ENCODE measurements at regions not wholly inside any gene's neighbourhood (a gene's known extent, or its start where the extent isn't known, plus 50 kb on each side); places are given as distances from the start of the nearest gene placed in this dataset.

DNA sequence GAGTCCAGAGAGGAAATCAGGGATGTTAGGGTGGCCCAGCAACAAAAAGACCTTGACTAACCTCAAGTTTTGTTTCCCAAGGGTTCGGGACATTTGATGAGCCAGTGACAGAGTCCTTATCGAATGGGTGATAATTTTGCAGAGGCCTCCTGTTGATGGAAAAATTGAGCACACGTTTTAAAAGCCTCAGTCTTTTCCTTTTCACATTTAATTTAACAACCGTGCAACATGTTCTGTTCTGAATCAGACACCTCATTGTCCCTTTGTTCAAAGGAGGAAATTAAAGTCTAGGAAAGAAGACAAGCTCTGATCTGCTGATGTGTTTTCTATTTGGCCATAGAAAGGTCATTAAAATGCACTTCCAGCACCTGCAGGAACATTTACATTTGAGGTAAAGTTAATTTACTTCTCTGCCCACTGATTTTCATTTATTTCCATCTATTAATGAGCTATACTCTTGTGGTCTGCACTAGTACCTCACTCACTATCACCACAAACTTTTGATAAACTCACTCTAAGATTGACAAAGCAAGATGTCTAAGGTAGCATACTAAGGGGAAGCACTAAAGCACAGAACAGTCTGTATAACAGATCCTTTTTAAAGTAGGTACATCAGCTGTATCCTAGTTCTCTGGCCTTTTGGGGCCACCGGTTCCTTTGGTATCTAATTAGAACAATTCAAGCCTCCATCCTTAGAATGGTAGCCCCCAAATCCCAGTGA lies 147.0 kb downstream of the RPAP3 start:
- DNase-seq, result no peak

DNA sequence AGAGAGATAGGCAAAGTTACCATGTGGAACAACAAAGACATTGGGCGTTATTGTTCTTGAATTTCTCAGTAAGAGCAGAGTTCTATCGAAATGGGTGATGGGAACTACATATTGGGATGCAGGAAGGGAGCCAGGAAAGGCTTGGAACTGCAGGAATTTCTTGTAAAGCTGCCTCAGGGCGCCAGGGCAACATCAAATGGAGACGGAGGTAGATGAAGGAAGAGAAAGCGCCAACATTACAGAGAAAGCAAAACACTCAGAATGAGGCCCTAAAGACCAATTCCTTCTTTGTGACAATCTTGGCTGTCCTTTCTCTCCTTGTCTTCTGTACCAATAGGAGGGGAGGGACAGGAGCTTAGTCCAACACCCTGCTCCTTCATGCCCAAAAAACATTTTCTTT lies 148.4 kb downstream of the RPAP3 start:
- DNase-seq, result no peak

DNA sequence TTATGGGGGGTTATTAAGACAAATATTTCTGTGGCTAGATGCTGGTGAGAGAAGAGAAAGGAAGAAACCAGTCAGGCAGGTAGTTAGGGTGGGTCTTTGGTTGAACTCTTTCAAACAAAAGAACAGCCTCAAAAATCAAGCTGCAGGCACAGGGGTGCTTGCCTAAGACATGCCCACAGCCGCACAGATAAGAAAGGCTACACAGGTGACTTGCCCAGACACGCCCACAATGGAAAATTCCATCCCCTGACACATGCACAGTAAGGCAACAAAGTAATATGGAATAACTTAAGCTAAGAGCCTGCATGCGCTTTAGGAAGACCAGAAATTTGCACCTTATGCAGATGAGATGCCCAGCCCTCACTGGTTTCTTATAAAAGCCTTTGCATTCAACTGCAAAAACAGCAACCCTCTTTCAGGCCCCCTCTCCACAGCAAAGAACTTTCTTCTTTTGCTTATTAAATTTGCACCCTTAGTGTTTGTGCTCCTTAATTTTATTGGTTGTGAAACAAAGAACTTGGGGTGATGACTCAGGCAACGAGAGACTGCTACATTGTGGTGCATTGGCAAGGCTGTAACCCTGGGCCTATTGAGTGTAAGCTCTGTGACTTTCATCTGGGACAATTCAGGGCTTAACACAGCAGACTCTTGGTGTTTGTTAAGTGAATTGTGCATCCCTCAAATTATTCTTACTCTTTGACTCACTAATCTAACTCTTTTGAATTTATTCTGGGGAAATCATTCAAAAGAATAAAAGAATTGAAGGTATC lies 149.4 kb downstream of the RPAP3 start:
- DNase-seq, result no peak

DNA sequence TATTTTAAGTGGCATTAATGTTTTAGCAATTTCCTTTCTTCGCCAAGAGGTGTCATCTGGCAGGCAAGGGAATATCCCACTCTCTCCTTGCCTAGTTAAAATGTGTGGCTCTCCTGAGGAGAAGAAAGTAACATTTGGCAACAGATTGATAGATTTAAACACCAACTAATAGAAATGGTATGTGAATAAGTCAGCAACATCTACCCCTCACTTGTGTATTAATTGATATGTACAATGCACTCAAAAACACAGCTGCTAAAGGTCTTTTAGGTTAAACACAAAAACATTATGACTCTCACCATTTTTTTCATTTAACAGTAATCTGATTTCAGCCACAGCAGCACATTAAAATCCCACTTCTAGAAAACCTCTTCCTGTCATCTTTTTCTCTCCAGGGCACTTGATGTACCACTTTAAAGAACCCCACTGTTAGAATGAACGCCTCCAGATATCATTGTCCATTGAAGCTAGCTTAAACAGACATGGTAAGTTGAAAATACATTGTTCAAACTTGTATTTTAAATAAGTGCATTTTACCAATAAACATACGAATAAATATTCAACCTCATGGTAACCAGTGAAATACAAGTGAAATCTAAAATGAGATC lies 151.7 kb downstream of the RPAP3 start:
- no peak for DNase-seq

DNA sequence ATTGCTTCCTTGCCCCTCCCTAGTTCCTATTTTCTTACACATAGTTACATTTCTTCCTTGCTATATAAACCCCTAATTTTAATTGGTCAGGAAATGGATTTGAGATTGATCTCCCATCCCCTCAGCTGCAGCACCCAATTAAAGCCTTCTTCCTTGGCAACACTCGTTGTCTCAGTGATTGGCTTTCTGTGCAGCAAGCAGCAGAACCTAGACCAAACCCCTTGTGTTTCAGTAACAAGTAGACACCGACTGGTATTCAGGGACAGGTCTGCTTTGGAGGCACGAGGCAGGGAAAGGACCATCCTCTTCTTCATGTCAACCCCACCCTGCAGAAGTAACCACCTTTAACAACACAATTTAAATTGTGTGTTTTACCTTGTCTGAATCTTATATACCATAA lies 152.6 kb downstream of the RPAP3 start:
- DNase-seq, result no peak

DNA sequence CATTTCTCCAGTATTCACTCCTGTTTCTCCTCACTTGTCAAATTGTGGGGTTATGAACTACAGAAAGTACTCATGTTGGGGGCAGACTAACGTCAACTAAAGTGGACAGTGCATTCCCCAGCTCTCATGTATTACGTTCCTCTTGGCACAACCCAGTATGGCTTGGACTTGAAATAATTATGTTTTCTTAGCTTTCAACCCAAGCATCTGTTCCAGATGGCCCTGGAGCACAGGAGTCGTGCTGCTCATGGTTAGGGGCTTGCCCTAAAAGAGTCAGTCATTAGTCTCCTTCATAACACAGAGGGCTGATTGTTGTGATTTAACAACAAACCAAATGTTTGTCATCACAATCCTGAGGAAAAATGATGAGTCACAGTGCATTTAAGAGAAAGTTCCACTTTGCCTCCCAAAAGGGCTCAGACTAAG lies 154.4 kb downstream of the RPAP3 start:
- DNase-seq, result no peak

DNA sequence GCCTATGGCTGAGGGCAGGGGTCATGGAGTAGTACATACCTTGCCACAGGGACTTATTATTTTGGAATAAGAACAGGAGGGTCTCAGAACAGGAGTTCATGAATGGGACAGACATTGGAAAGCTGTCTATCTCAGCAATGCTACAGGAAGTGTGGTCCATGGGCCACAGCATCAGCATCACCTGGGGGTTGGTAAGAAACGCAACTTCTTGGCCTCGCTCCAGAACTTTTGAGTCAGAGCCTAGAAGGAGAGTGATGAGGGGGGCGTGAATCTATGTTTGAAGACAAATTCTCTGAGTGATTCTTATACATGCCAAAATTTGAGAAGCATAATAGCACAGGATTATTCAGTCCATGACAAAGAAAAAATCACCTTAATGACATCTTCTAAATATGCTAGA lies 156.6 kb downstream of the RPAP3 start:
- DNase-seq, result no peak

DNA sequence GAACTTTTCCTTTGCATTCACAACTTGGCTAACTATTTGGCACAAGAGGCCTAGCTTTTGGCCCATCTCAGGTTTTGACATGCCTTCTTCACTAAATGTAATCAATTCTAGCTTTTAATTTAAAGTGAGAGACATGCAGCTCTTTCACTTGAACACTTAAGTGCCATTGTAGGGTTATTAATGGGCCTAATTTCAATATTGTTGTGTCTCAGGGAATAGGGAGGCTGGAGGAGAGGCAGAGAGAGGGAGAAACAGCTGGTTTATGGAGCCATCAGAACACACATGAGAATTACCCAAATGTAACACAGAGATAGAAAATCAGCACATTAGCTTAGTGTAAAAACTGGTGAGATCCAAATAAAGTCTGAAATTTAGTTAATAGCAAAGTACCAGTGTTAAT lies 157.4 kb downstream of the RPAP3 start:
- no peak for DNase-seq

DNA sequence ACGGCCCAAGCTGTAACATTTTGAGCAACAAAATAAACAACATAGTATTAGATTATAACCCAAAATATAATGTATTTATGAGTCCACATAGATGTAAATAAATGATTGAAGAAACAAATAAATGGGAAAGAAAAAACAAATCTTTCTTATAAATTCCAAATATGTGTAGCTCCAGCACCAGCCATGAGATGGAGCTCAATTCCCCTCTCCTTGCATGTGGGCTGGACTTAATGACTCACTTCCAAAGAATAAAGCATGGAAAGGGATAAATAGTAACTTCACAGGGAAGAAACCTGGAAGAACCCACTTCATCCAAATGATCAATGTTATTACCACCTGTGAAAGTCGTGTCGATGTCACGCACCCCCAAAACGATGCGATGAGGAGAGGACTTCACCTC lies 158.8 kb downstream of the RPAP3 start:
- DNase-seq, result no peak

DNA sequence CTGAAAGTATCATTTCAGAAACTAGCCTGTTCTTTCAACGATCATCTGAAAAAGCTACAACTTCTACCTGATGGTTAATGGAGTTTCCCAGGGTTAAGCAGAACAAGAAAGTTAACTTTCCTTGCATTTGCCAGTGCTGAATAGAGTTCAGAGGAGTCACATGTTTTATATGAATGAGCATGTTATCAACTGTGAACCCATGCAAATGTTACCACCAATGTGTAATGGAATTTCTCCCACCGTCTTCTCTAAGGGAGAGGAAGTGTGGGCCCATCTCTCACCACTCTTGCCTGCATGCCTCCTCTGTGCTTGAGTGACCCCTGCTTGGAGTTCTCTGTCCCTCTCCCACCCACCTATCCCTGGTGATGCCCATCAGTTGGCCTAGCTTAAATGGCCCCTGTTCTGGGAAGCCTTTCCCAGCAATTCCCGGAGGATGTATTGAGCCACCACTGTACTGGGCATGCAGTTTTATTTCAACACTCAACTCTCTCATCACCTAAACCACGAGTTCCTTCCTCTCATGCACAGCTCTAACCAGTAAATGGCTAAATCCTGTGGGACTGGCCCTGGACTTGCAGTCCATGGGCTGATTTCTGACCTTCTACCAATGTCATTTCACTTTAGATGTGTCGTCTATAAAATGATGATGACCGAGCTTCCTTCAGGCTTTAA lies 159.8 kb downstream of the RPAP3 start:
- no peak for DNase-seq

DNA sequence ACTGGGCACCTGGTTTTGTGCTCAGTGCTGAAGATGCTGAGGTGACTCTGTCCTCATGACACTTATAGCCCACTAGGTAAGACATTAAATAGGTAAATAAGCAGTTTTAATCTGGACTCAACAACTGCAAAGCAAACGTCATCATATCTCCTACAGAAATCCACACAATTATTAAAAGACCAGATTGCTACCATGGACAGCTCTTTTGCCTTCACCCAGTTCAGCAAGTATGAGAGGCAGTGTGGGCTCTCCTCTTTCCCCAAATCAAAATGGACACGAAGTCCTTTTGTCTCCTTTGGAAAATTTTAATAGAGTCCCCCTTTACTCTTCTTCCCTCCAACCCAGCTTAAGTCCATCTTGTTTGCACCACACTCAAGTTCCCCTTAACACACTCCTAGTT lies 171.1 kb downstream of the RPAP3 start:
- DNase-seq, result no peak

DNA sequence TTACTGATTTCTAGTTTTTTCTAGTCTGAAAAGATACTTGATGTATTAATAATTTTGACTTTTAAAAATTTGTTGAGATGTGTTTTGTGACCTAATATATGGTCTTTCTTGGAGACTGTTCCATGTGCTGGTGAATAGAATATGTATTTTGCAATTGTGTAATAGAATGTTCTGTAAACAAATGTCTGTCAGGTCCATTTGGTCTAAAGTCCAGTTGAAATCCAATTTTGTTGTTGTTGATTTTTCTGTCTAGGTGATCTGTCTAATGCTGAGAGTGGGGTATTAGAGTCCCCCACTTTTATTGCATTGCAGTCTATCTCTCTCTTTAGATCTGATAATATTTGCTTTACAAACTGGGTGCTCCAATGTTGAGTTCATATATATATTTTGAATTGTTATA lies 175.8 kb downstream of the RPAP3 start:
- no peak for DNase-seq

DNA sequence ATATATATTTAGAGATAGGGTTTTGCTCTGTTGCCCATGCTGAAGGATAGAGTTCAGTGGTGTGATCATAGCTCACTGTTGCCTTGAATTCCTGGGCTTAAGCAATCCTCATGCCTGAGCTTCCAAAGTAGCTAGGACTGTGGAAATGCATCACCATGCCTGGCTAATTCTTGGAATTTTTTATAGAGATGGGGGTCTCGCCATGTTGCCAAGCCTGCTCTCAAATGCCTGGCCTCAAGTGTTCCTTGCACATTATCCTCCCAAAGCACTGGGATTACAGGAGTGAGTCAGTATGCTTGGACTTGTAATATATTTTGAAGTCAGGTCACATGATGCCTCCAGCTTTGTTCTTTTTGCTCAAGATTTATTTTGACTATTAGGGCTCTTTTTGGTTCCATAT lies 178.0 kb downstream of the RPAP3 start:
- DNase-seq, result no peak

DNA sequence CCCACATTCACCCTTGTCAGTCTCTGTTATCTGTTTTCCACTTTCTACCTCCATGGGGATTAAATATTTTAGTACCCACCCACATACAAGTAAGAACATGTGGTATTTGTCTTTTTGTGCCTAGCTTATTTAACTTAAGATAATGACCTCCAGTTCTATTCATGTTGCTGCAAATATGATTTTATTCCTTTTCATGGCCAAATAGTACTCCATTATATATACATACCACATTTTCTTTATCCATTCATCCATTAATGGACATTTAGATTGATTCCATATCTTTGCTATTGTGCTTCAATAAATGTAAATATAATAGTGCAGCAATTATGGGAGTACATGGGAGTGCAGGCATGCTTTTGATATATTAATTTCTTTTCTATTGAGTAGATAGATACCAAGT lies 185.8 kb downstream of the RPAP3 start:
- DNase-seq, result no peak

DNA sequence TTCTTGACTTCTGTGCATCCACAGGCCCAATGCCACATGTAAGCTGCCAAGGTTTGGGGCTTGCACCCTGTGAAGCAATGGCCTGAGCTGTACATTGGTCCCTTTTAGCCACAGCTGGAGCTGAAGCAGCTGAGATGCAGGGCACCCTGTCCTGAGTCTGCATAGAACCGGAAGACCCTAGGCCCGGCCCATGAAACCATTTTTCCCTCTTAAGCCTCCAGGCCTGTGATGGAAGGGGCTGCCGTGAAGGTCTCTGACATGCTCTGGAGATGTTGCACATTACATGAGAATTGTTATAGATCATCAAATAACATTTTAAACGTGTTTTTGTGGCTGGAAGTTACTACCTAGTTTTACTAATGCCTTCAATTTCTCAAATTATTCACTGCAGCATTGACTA lies 188.7 kb downstream of the RPAP3 start:
- DNase-seq, result no peak

DNA sequence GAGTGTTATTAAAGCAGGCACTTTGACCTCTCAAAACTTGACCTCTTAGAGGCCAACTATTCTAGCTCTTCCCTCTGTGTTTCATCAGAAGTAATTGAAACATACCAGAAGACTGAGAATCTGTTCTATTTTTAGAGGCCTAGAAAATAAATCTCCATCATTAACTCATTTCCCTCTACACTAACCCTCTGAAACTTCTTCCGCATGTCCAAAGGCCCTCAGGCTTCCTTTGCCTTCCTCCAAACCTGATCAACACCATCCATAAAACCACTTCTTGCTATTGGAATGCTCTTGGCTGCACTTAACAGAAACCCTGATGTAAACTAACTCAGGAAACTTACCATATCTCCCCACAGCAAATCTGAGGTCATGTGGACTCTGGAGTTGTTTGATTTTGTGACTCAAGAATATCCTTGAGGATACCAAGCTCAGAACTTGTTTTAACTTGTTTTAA lies 196.4 kb downstream of the RPAP3 start:
- no peak for DNase-seq

DNA sequence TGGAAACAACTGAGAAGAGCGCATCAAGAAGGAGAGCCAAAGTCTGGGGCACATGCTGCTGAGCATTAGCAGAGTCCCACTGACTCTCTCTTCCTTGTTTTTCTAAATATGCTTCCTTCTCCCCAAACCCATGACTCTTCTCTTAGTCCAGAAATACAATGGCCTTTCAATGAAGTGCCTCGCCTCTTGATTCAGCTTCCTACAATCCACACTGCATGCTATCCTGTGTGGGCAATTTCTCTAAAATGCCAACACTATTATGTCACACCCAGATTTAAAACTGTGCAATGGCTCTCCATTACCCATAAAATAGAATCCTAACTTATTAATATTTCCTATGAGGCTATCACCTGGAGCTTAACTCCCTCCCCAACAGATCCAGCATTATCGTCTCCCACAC lies 198.6 kb downstream of the RPAP3 start:
- no peak for DNase-seq

DNA sequence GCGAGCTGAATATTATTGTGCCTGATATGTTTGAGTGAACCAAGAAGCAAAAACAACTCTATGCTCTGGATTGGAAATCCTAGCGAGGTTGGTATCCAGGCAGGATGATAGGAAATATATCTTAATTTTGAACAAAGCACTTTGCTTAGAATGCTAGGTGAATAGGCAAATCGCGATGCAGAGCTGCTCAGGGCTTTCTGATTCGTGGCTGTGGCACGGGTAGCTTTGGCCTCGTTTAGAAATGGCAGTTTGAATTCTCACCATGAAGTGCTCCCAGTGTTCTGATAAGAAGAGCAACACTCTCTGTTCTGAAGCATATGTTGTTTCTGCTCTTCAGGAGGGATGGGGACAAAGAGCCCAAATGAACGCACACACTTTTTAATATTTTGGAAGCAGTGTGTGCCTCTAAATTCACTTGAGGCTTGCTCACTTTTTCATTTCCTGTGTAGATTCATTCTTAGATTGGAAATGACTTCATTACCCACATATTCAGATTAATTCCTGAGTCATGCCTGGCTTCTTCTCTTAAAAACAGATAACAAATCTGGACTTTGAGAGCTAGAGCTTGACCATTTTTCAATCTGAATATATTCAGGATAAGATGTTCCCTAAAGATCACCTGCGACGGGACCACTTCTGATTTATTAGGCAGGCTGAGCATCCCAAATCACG lies 200.9 kb downstream of the RPAP3 start:
- no peak for DNase-seq

DNA sequence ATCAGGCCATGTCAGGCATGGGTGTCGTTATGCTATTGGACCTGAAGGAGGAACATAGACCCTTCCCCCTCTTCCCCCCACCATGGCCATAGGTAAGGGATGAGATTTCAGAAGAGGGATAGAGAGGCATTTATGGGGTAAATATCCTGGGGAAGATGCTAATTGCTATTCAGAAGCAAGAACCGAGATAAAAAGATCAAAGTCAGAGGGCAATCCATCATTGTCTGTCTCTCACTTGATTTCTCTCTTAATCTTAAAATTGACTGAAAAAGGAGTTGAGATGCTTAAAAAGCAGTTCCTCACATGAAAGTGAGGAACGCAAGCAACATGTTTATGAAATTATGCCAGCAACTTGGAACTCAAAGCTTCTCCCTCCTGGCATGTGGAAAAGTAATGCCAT lies 212.0 kb downstream of the RPAP3 start:
- no peak for DNase-seq

DNA sequence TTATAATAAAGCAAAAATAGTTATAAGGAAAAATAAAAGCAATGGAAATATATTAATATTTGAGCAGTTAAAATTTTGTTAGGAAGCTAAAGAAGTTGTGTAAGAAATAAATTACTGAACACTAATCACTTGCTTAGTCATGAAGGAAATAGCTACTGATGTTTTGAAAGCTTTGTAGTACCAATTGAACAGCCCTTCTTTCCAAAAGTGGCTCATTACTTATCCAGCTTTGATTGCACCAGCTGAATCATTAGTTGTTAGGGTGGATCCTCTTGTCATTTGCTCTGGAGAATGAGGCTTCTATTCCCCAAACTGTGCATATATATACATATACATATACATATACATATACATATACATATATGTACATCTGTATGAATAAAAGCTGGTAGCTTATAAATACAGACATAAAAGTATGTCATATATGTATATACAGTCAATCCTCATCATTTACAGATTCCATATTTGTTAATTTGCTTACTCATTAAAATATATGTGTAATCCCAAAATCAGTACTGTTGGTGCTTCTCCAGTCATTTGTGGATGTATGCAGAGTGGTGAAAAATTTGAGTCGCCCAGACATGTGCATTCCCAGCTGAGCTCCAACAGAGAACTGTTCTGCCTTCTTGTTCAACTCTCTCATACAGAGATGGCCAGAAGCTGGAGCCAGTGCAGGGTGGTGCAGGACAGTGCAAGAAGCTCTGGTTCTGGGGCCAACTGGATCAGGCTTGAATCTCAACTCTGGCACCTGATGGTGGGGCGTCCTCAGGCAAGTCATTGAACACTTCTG lies 214.1 kb downstream of the RPAP3 start:
- DNase-seq, result no peak

DNA sequence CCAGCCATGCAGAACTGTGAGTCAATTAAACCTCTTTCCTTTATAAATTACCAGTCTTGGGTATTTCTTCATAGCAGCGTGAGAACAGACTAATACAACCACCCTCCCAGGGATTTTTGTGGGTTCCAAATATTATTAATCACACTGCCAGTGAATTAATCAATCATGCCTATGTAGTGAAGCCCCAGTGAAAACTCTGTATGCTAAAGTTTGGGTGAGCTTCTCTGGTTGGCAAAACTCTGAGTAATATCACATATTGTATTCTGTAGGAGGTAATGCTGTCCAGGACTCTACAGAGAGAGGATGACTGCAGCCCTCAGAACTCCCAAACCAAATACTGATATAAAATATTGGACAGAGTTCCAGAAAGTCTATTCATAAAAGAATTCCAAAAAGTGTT lies 216.9 kb downstream of the RPAP3 start:
- no peak for DNase-seq

DNA sequence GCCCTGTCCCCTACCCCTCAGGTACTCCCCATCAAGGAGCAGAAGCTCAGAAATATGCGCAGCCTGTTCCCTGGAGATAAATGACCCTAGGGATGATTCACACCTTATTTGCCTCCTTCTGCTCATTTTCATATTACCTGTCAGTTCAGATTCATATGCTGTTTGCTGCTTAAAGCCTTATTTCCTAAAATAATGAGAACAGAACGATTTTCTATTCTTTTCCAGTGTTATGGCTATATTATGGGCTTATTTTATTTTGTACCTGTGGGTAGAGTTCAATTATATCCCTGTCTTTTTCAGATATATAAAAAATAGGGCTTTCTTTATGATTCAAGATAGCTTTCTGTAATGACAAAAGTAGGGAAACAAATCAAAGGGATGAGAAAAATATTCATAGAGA lies 224.8 kb downstream of the RPAP3 start:
- DNase-seq, result no peak

All from inflammatory macrophage treated with lipopolysaccharide for 4 hours (primary cell).